ENCODE measurements at regions not wholly inside any gene's neighbourhood (a gene's known extent, or its start where the extent isn't known, plus 50 kb on each side); places are given as distances from the start of the nearest gene placed in this dataset.

GRCh38 chr21:14691914-14692313, 145.8 kb upstream of the SAMSN1 start:
- TF ChIP-seq POLR2A (IDR thresholded peaks at IDR 0.05; ENCODE audit: low read depth, low read length) (no peak), PAX5 (IDR thresholded peaks at IDR 0.05; ENCODE audit: insufficient read depth, low read length, severe bottlenecking) (no peak)

Data from GM12891 (cell line).